ENCODE measurements at regions not wholly inside any gene's neighbourhood (a gene's known extent, or its start where the extent isn't known, plus 50 kb on each side); places are given as distances from the start of the nearest gene placed in this dataset.
A peak's percentile ranks its signal among the peaks of the same experiment; 100 is the strongest.

DNA sequence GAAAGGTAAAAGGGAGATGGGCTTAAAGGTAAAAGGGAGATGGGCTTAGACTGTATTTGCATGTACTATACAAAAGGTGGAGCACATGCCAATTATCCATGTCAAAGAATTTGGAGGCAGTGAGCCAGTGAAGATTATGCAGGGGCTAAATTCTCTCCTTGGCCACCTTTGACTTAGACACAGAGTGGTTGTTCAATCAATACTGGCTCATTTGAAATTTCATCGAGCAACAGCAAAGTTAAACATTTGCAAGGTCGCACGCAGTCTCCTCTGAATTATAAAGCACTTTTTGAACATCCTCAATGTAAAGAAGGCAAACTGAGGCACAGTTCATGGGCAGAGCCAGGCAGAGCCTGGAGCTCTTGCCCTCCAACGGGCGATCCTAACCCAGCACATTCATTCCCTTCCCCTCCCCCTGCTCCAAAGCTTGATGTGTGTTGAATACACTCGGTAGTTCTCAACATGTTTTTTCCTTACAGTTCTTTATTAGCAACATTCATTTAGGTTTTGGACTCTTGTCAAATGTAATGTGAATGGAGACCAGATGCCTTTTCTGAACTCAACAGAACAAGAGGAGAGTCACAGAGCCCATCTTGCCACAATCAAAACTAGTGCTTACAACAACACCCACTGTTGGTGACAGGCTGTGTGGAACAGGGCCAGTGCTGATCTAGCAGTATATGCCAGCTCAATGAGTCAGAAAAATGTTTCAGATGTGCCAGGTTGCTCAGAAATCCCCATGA, 169.7 kb upstream of the G2E3 start:
- POLR2A ChIA-PET (ENCODE audit: unreplicated experiment), result no interaction called here
- Histone ChIP-seq H3K4me1 (ENCODE audit: insufficient read depth, low read length) (no peaks in the 10 kb centered on the region), H3K79me2 (ENCODE audit: low read length) (no peaks in the 10 kb centered on the region), H3K9me2 (replicated peaks; ENCODE audit: low read length) (no peaks in the 10 kb centered on the region), H3K9ac (ENCODE audit: low read length) (no peak overlapping the region), H4K20me1 (ENCODE audit: low read length) (no peaks in the 10 kb centered on the region), H3K4me3 (ENCODE audit: low read length) (no peak overlapping the region), H3K4me2 (ENCODE audit: low read length) (no peak overlapping the region), H3K27ac (ENCODE audit: low read length) (no peak overlapping the region), H3K36me3 (ENCODE audit: low read depth, low read length) (no peaks in the 10 kb centered on the region), H3F3A (ENCODE audit: low read length, unreplicated experiment) (no peaks in the 10 kb centered on the region), H3K9me3 (ENCODE audit: low read length) (no peaks in the 10 kb centered on the region), H2AFZ (ENCODE audit: low read length) (no peak overlapping the region), H3K27me3 (ENCODE audit: low read length) (peaks cover 79% of the 10 kb centered on the region)
- BruUV-seq (replicated peaks), result no TSS peak
- intact Hi-C loops (cut with micrococcal nuclease), result no loop called here
- CTCF ChIA-PET, result no interaction called here
- peak; percentile 43 for DNase-seq
- TF ChIP-seq EZH2phosphoT487 (IDR thresholded peaks at IDR 0.05; ENCODE audit: borderline replicate concordance, low read length), result no peak
- TF ChIP-seq CTCF (conservative IDR thresholded peaks at IDR 0.05; ENCODE audit: low read depth, low read length), result no peak
- no peak for TF ChIP-seq EZH2 (IDR thresholded peaks at IDR 0.05; ENCODE audit: low read length, unreplicated experiment)
- peak; percentile 42; the same call in 1 of the 2 replicates for ATAC-seq

GRCh38 chr14:30389877-30390385, 169.0 kb upstream of the G2E3 start:
- BruUV-seq (replicated peaks), result no TSS peak
- H3K9me2 ChIP-seq (replicated peaks; ENCODE audit: low read length), result no peaks in the 10 kb centered on the region
- H3K9ac ChIP-seq (ENCODE audit: low read length), result no peak overlapping the region
- DNase-seq, result no peak
- CTCF ChIA-PET, result no interaction called here
- no peak overlapping the region for H3K4me3 ChIP-seq (ENCODE audit: low read length)
- TF ChIP-seq CTCF (conservative IDR thresholded peaks at IDR 0.05; ENCODE audit: low read depth, low read length) (no peak), EZH2 (IDR thresholded peaks at IDR 0.05; ENCODE audit: low read length, unreplicated experiment) (no peak), EZH2phosphoT487 (IDR thresholded peaks at IDR 0.05; ENCODE audit: borderline replicate concordance, low read length) (no peak)
- no peaks in the 10 kb centered on the region for H3F3A ChIP-seq (ENCODE audit: low read length, unreplicated experiment)
- peaks cover 80% of the 10 kb centered on the region for H3K27me3 ChIP-seq (ENCODE audit: low read length)
- no peak for ATAC-seq
- no peaks in the 10 kb centered on the region for H3K9me3 ChIP-seq (ENCODE audit: low read length)
- no peak overlapping the region for H3K27ac ChIP-seq (ENCODE audit: low read length)
- no peaks in the 10 kb centered on the region for H4K20me1 ChIP-seq (ENCODE audit: low read length)
- no peaks in the 10 kb centered on the region for H3K79me2 ChIP-seq (ENCODE audit: low read length)
- no peak overlapping the region for H2AFZ ChIP-seq (ENCODE audit: low read length)
- no peak overlapping the region for H3K4me2 ChIP-seq (ENCODE audit: low read length)
- intact Hi-C loops (cut with micrococcal nuclease), result no loop called here
- H3K4me1 ChIP-seq (ENCODE audit: insufficient read depth, low read length), result no peaks in the 10 kb centered on the region
- no peaks in the 10 kb centered on the region for H3K36me3 ChIP-seq (ENCODE audit: low read depth, low read length)
- POLR2A ChIA-PET (ENCODE audit: unreplicated experiment), result no interaction called here

- no peaks in the 10 kb centered on the region for H3F3A ChIP-seq (ENCODE audit: low read length, unreplicated experiment)
- no peak overlapping the region for H3K27ac ChIP-seq (ENCODE audit: low read length)
- ChIA-PET CTCF (no interaction called here), POLR2A (ENCODE audit: unreplicated experiment) (no interaction called here)
- H4K20me1 ChIP-seq (ENCODE audit: low read length), result no peaks in the 10 kb centered on the region
- no peaks in the 10 kb centered on the region for H3K4me1 ChIP-seq (ENCODE audit: insufficient read depth, low read length)
- no peaks in the 10 kb centered on the region for H3K9me3 ChIP-seq (ENCODE audit: low read length)
- ATAC-seq, result no peak
- no peak overlapping the region for H3K4me2 ChIP-seq (ENCODE audit: low read length)
- no peak for TF ChIP-seq EZH2phosphoT487 (IDR thresholded peaks at IDR 0.05; ENCODE audit: borderline replicate concordance, low read length)
- no peak for TF ChIP-seq EZH2 (IDR thresholded peaks at IDR 0.05; ENCODE audit: low read length, unreplicated experiment)
- TF ChIP-seq CTCF (conservative IDR thresholded peaks at IDR 0.05; ENCODE audit: low read depth, low read length), result no peak
- DNase-seq, result no peak
- H3K27me3 ChIP-seq (ENCODE audit: low read length), result peaks cover 79% of the 10 kb centered on the region
- intact Hi-C loops (cut with micrococcal nuclease), result no loop called here
- H3K36me3 ChIP-seq (ENCODE audit: low read depth, low read length), result no peaks in the 10 kb centered on the region
- H3K79me2 ChIP-seq (ENCODE audit: low read length), result no peaks in the 10 kb centered on the region
- H3K9ac ChIP-seq (ENCODE audit: low read length), result no peak overlapping the region
- H2AFZ ChIP-seq (ENCODE audit: low read length), result no peak overlapping the region
- no TSS peak for BruUV-seq (replicated peaks)
- no peaks in the 10 kb centered on the region for H3K9me2 ChIP-seq (replicated peaks; ENCODE audit: low read length)
- no peak overlapping the region for H3K4me3 ChIP-seq (ENCODE audit: low read length)
Measured at GRCh38 chr14:30395065-30395464, 163.9 kb upstream of the G2E3 start.
